GM12875 (cell line): ENCODE measurements at regions not wholly inside any gene's neighbourhood (a gene's known extent, or its start where the extent isn't known, plus 50 kb on each side); places are given as distances from the start of the nearest gene placed in this dataset.

Source experiments
- H3K4me3 ChIP-seq: one replicate; pipeline ENCODE4 v1.5.1; 2011; ENCODE audit warnings: low read depth, low read length, control low read depth
- CTCF ChIP-seq: IDR thresholded peaks from 2 replicates; pipeline ENCODE4 v1.5.1; 2011; ENCODE audit warnings: low read depth, mild to moderate bottlenecking, control low read depth, inconsistent platforms, low read length, moderate library complexity, borderline replicate concordance; ENCODE audit not compliant: insufficient read depth

GRCh38 chr18:41545091-41545888, 409.7 kb upstream of the PIK3C3 start:
- no peak for TF ChIP-seq CTCF
- no peak overlapping the region for H3K4me3 ChIP-seq

- TF ChIP-seq CTCF: no peak
- no peak overlapping the region for H3K4me3 ChIP-seq
These were observed 411.2 kb upstream of the PIK3C3 start for GRCh38 chr18:41543815-41544214.

- no peak for TF ChIP-seq CTCF
- H3K4me3 ChIP-seq: no peak overlapping the region
These were observed 414.7 kb upstream of the PIK3C3 start for GRCh38 chr18:41540237-41540871.

GRCh38 chr18:41538751-41539150, 416.3 kb upstream of the PIK3C3 start:
- H3K4me3 ChIP-seq: no peak overlapping the region
- no peak for TF ChIP-seq CTCF

- no peak for TF ChIP-seq CTCF
- H3K4me3 ChIP-seq: no peak overlapping the region
These were observed 417.4 kb upstream of the PIK3C3 start for GRCh38 chr18:41537666-41538065.

GRCh38 chr18:41532344-41533086, 422.5 kb upstream of the PIK3C3 start:
- H3K4me3 ChIP-seq: no peak overlapping the region
- no peak for TF ChIP-seq CTCF
